ENCODE measurements at regions not wholly inside any gene's neighbourhood (a gene's known extent, or its start where the extent isn't known, plus 50 kb on each side); places are given as distances from the start of the nearest gene placed in this dataset.

DNA sequence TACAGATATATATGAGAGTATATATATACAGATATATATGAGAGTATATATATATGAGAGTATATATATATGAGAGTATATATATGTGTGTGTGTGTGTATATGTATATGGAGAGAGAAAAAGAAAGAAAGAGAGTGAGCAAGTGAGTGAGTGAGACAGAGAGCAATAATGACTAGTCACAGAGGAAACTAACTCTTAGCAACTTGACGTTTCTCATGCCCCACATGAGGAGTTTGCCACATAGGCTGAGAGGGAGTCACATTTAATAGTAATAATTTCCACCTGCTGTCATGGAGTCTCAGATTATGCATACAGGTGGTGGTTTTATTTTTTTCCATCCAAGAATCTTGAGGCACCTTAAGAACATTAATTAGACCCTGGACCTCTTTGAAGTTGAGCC is 199.9 kb downstream of the GATA3 start:
- TF ChIP-seq EZH2 (IDR thresholded peaks at IDR 0.05; ENCODE audit: insufficient read depth, poor library complexity, severe bottlenecking) (no peak), EZH2phosphoT487 (IDR thresholded peaks at IDR 0.05; ENCODE audit: insufficient read depth, low read depth) (no peak)
